IMR-90 (cell line): ENCODE measurements at regions not wholly inside any gene's neighbourhood (a gene's known extent, or its start where the extent isn't known, plus 50 kb on each side); places are given as distances from the start of the nearest gene placed in this dataset.

ENCODE experiments used
- ATAC-seq: fragments of 200-7000 bp; cut with Tn5 transposase; 2 replicates; pipeline ENCODE4 v1.9.1; 2020; ENCODE audit warnings: low read depth, mild to moderate bottlenecking, moderate library complexity
- BruUV-seq: library from RNA; stranded (reverse); fragments of 400-500 nt; replicated peaks from 2 replicates; lab custom pipeline; 2021; lab: Mats Ljungman, UMichigan
- CTCF ChIA-PET: fragments of 300-600 bp; formaldehyde crosslinking; extraction: SDS; loops from one replicate; lab custom pipeline; 2021; ENCODE audit warnings: antibody characterized with exemption; lab: Yijun Ruan, JAX
- POLR2A ChIA-PET: fragments of 300-600 bp; sonication (Branson Sonifier 250); formaldehyde crosslinking; loops from one replicate; lab custom pipeline; 2022; ENCODE audit warnings: antibody characterized with exemption; ENCODE audit not compliant: unreplicated experiment; lab: Charles Lee
- DNase-seq: peaks from one replicate; pipeline ENCODE4 v3.0.0; 2013
- H2AFZ ChIP-seq: replicated peaks from 2 replicates; pipeline ENCODE3; 2013; ENCODE audit warnings: low read length, mild to moderate bottlenecking; ENCODE audit not compliant: poor library complexity
- H2AK5ac ChIP-seq: 2 replicates; pipeline ENCODE4 v1.6.1; 2013; ENCODE audit warnings: low read depth, low read length, inconsistent platforms
- H2AK9ac ChIP-seq: replicated peaks from 2 replicates; pipeline ENCODE3; 2013; ENCODE audit warnings: mild to moderate bottlenecking, low read depth, low read length, moderate library complexity; ENCODE audit not compliant: poor library complexity
- H2BK120ac ChIP-seq: 2 replicates; pipeline ENCODE4 v1.6.1; 2013; ENCODE audit warnings: low read depth, low read length, inconsistent platforms
- H2BK15ac ChIP-seq: 3 replicates; pipeline ENCODE4 v1.6.1; 2013; ENCODE audit warnings: low read depth, low read length, inconsistent platforms
- H2BK20ac ChIP-seq: 2 replicates; pipeline ENCODE4 v1.6.1; 2013; ENCODE audit warnings: low read depth, mild to moderate bottlenecking, inconsistent platforms, low read length, moderate library complexity
- H2BK5ac ChIP-seq: 2 replicates; pipeline ENCODE4 v1.6.1; 2013; ENCODE audit warnings: mild to moderate bottlenecking, low read depth, low read length, inconsistent platforms; ENCODE audit not compliant: poor library complexity, severe bottlenecking
- H3K14ac ChIP-seq: replicated peaks from 2 replicates; pipeline ENCODE4 v1.6.1; 2013; ENCODE audit warnings: low read depth, low read length, inconsistent platforms
- H3K18ac ChIP-seq: 2 replicates; pipeline ENCODE4 v1.6.1; 2013; ENCODE audit warnings: low read depth, low read length, control low read depth
- H3K23ac ChIP-seq: 2 replicates; pipeline ENCODE4 v1.6.1; 2013; ENCODE audit warnings: low read depth, low read length, inconsistent platforms
- H3K27ac ChIP-seq: 2 replicates; pipeline ENCODE4 v1.5.1; 2013; ENCODE audit warnings: mild to moderate bottlenecking, control low read depth, low read length; ENCODE audit not compliant: insufficient read depth
- H3K27me3 ChIP-seq: 2 replicates; pipeline ENCODE4 v1.6.1; 2013; ENCODE audit warnings: low read length; ENCODE audit not compliant: control insufficient read depth, insufficient read depth
- H3K36me3 ChIP-seq: 2 replicates; pipeline ENCODE4 v1.6.1; 2013; ENCODE audit warnings: low read length, mixed read lengths; ENCODE audit not compliant: control insufficient read depth, insufficient read depth
- H3K4ac ChIP-seq: 2 replicates; pipeline ENCODE4 v1.6.1; 2013; ENCODE audit warnings: low read depth, low read length, inconsistent platforms
- H3K4me1 ChIP-seq: 2 replicates; pipeline ENCODE4 v1.6.1; 2013; ENCODE audit warnings: low read length, mixed read lengths; ENCODE audit not compliant: control insufficient read depth, insufficient read depth
- H3K4me2 ChIP-seq: 2 replicates; pipeline ENCODE4 v1.6.1; 2013; ENCODE audit warnings: low read depth, mild to moderate bottlenecking, control low read depth, low read length, moderate library complexity
- H3K4me3 ChIP-seq: 2 replicates; pipeline ENCODE4 v1.5.1; 2013; ENCODE audit warnings: low read depth, mild to moderate bottlenecking, control low read depth, low read length, moderate library complexity; ENCODE audit not compliant: insufficient read depth
- H3K56ac ChIP-seq: 2 replicates; pipeline ENCODE4 v1.6.1; 2013; ENCODE audit warnings: low read length, inconsistent platforms; ENCODE audit not compliant: insufficient read depth; ENCODE audit errors: extremely low read depth
- H3K79me1 ChIP-seq, 2 experiments: 2 replicates each; pipeline ENCODE4 v1.6.1; 2013; ENCODE audit warnings: low read length in 2 of 2, inconsistent platforms in 1 of 2, low read depth in 1 of 2
- H3K9ac ChIP-seq: 2 replicates; pipeline ENCODE4 v1.6.1; 2013; ENCODE audit warnings: low read depth, low read length, control low read depth
- H3K9me1 ChIP-seq: 2 replicates; pipeline ENCODE4 v1.6.1; 2013; ENCODE audit warnings: low read length, inconsistent platforms; ENCODE audit not compliant: insufficient read depth
- H3K9me3 ChIP-seq: 2 replicates; pipeline ENCODE4 v1.6.1; 2013; ENCODE audit warnings: low read length; ENCODE audit not compliant: control insufficient read depth, insufficient read depth
- H4K20me1 ChIP-seq: 2 replicates; pipeline ENCODE4 v1.6.1; 2013; ENCODE audit warnings: low read length, inconsistent platforms; ENCODE audit not compliant: insufficient read depth
- H4K5ac ChIP-seq: 2 replicates; pipeline ENCODE4 v1.6.1; 2013; ENCODE audit warnings: mild to moderate bottlenecking, low read depth, low read length, control low read depth
- H4K8ac ChIP-seq, 2 experiments: 2 replicates each; pipeline ENCODE4 v1.6.1; 2013; ENCODE audit warnings: low read depth in 2 of 2, low read length in 2 of 2, control low read depth in 1 of 2, inconsistent platforms in 1 of 2
- H4K91ac ChIP-seq: 2 replicates; pipeline ENCODE4 v1.6.1; 2013; ENCODE audit warnings: low read depth, low read length, inconsistent platforms; ENCODE audit not compliant: insufficient read depth
- CEBPB ChIP-seq: IDR thresholded peaks from 2 replicates; pipeline ENCODE4 v1.6.1; 2012; ENCODE audit warnings: low read depth, low read length, improper control_type of control experiment
- SMC3 ChIP-seq: fragments of 150-350 bp; IDR thresholded peaks from 2 replicates; pipeline ENCODE4 v1.6.1; 2016; ENCODE audit warnings: low read depth, mild to moderate bottlenecking, antibody characterized with exemption, low read length, moderate library complexity
- WGBS, 2 experiments: methylation state at CpG; one replicate each; pipeline versions ENCODE4 v1.1.5 to v1.1.7; 2013; ENCODE audit warnings: missing lambda C conversion rate in 2 of 2; ENCODE audit not compliant: insufficient read length in 1 of 2; ENCODE audit errors: extremely low coverage in 2 of 2; 5-methylcytosine and 5-hydroxymethylcytosine counted together
- dilution Hi-C: fragments of 300-500 bp; cut with HindIII; formaldehyde crosslinking; loops from one replicate; pipeline ENCODE4 v1.14.3; 2018; ENCODE audit warnings: low sequenced_read_pairs; ENCODE audit not compliant: unreplicated experiment
- in situ Hi-C: fragments of 300-500 bp; cut with MboI; formaldehyde crosslinking; loops from 3 replicates; pipeline ENCODE4 v1.14.3; 2019; ENCODE audit warnings: low sequenced_read_pairs, inconsistent platforms, mixed read lengths
- intact Hi-C: fragments of 100-400 bp; cut with micrococcal nuclease; formaldehyde crosslinking; loops from 2 replicates; pipeline ENCODE4 v1.10.0; 2022

DNA sequence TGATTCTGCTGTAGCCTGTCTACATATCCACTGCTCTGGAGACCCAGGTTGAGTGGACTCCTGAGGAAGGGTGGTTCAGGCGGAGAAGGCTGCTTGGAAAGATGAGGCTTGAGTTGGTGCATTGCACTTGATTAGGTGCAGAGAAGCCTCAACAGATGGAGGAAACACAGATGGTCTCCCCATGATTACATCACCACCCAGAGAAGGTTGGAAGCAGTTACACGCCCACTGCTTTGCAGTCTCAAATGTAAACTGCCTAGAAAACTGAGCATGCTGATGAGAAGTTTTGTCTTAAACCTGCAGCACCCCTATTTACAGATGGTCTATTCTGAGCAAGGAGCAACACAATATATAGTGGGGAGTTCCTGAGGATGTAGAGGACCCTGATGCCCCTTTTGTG is 266.6 kb downstream of the PIK3R1 start:
- Histone ChIP-seq H4K20me1 (no peaks in the 10 kb centered on the region), H4K5ac (no peak overlapping the region), H2AFZ (no peak overlapping the region), H4K91ac (0 out of 2 replicates have a peak overlapping the region, but pooled peaks have one; percentile 27), H3K9me1 (no peaks in the 10 kb centered on the region), H3K18ac (no peak overlapping the region), H3K4me3 (no peak overlapping the region), H3K14ac (no peak overlapping the region), H2AK5ac (peak overlapping the region; percentile 49; the same call in 1 of the 2 replicates), H3K9ac (no peak overlapping the region), H3K4me2 (no peak overlapping the region), H3K56ac (no peak overlapping the region), H2BK15ac (peak overlapping the region; percentile 59; the same call in 1 of the 3 replicates), H3K9me3 (no peaks in the 10 kb centered on the region), H2BK120ac (peak overlapping the region; percentile 31; the same call in 1 of the 2 replicates), H2BK20ac (peak overlapping the region; percentile 45; the same call in 1 of the 2 replicates), H2BK5ac (no peak overlapping the region), H3K79me1 (no peaks in the 10 kb centered on the region), H3K4me1 (peaks cover 7% of the 10 kb centered on the region), H4K8ac (no peak overlapping the region), H2AK9ac (no peak overlapping the region), H3K4ac (peak overlapping the region; percentile 3; the same call in 1 of the 2 replicates), H3K36me3 (no peaks in the 10 kb centered on the region), H3K23ac (no peak overlapping the region), H3K27me3 (no peaks in the 10 kb centered on the region), H3K27ac (no peak overlapping the region)
- BruUV-seq, result no TSS peak
- dilution Hi-C loops, result no loop called here
- TF ChIP-seq SMC3, result no peak
- 0 out of 2 replicates have a peak, but pooled peaks have one; percentile 21 for TF ChIP-seq CEBPB
- in situ Hi-C loops, result no loop called here
- ChIA-PET CTCF (no interaction called here), POLR2A (no interaction called here)
- no CpG with 5 or more reads among the region's 2 CpGs for whole genome bisulfite sequencing, 2 experiments
- peak; percentile 58 for DNase-seq
- intact Hi-C loops, result loop anchor here (10.0 kb wide), 1 partner anchor 183 kb away; no protein-coding TSS in a partner anchor
- no peak for ATAC-seq
